Forelimb muscle (tissue), 1 donor: ENCODE measurements at regions not wholly inside any gene's neighbourhood (a gene's known extent, or its start where the extent isn't known, plus 50 kb on each side); places are given as distances from the start of the nearest gene placed in this dataset.
A peak's percentile ranks its signal among the peaks of the same experiment; 100 is the strongest.

Source experiments
- DNase-seq: peaks from one replicate; pipeline ENCODE4 v3.0.0-alpha.2; 2013; ENCODE audit warnings: low read depth

DNA sequence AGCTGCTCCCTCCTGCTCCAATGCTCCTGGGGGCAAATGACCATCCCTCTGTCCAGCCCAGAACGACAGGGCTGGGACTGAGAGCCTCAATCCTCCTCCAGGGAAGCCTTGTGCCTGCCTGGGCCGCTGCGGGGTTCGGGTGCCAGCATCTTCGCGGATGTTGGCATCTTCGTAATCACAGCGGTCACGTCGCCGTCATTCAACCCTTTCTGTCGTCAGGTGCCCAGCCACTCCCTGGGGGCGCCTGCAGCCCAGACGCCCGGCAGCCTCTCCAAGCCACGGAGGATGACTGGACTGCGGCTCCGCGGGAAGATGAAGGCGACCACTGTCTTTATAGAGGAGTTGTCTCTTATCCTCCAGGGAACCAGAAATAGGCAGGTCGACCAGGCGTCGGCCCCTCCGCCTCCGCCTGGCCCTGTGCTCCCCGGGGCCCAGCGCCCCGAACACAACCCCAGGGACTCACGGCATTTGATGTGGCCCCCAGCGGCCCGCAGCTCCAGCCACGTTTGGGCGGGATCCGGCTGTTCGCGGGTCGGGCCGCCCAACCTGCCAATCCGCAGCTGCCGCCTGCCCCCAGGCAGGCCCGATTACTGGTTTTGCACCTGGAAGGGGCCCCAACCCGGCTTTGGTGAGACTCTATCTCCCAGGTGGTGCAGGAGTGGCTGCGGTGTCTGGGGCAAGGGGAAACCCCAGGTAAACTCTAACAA, 113.9 kb downstream of the THNSL2 start:
- DNase-seq, result no peak

DNA sequence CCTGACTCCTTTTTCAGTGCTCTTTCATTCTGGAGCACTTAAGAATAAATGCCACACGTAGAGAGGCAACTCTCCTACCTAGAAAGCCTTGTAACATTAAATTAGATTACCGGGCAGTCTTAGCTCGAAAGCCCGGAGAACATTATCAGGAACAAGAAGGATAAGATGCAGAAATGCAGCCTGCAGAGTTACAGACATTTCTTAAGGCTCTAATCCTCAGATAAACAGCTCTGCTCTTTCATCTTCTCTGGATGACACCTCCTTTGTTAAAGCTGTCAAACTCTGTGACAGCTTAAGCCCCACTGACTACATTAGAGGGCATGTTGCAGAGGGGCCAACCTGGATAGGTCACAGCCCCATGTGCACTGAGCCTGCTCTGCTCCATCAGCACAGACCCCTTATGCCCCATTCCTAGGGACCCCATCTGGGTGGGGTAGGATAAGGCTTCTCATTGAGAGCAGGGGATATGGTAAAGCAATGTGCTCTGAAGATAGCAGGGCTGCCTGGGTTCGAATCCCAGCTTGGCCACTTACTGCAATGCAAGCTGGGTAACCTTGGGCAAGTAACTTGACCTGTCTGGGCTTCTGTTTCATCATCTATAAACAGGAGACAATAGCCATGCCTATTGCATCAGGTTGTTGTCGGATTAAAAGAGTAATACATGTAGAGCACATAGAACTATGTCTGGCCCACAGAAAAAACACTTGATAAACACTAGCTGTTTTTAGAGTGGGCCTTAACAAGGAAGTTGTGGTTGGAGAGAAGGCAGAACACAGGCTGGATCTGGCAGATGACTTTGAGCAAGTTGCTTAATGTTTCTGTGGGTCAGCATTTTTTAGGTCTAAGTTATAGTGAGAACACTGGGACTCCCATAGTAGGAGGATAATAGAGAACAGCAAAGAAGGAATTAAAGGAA, 111.4 kb downstream of the THNSL2 start:
- DNase-seq, result no peak

DNA sequence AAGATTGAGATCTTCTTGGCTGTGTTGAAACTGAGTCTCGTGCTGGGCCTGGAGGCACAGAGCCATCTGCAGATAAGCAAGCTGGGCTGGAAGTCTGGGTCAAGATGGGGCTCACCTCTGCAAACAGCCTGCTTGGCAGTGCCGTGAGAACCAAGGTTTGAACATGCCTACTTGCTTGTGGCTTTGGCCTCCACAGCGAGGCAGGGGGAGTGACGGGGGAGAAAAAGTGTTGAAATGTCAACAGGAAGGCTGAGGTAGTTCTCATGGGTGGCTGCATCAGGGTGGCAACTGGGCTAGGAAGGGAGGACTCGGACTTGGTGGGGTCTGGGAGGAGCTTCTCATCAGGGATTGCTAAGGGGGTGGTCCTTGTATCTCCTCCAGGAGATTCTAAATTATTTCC, 99.7 kb downstream of the THNSL2 start:
- DNase-seq, result no peak

DNA sequence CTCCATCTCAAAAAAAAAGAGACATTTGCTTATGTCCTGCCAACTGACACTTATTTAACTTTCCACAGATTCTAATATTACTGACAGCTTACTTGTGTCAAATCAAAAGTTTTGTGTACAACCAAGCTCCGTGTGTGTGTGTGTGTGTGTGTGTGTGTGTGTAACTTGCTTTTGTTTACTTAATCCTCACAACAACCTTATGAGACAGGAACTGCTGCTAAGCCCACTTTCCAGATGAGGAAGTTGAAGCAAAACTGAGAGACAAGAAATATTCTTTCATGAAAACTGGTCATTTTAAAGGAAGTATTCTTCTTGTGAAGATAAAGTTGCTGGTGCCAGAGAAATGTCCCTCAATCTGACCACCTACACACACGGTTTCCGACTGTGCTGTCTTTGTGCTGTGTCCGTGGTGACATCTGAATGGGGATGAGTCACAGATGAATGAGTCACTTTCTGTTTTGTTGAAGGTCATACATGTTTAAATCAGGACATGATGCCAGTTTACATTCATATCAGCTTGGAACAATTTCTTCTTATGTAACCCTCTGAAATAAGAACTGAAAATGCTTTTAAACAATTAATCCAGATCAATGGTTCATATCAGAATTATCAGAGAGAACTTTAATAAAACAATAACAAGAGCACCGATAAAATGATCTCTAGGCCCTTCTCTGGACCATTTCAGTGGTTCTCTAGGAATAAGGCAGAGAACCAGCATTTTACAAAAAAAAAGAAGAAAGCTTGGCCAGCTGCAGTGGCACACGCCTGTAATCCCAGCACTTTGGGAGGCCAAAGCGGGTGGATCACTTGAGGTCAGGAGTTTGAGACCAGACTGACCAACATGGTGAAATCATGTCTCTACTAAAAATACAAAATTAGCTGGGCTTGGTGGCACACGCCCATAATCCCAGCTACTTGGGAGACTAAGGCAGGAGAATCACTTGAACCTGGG, 95.5 kb downstream of the THNSL2 start:
- no peak for DNase-seq

DNA sequence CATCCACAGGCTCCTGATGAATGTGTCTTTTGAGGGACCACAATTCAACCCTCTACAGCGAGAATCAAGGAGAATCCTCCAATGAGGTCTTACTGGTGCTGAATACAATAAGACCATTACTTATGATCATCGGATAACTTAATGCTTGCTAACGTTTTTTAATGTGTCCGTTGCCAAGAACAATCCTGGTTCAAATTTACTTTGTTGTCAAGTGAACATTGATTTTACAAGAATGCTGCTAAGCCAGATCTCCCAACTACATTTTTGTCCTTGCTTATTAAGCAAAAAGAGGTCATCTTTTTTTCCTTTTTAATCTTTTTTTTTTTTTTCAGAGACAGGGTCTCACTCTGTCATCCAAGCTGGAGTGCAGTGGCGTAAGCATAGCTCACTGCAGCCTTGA, 93.7 kb downstream of the THNSL2 start:
- no peak for DNase-seq

DNA sequence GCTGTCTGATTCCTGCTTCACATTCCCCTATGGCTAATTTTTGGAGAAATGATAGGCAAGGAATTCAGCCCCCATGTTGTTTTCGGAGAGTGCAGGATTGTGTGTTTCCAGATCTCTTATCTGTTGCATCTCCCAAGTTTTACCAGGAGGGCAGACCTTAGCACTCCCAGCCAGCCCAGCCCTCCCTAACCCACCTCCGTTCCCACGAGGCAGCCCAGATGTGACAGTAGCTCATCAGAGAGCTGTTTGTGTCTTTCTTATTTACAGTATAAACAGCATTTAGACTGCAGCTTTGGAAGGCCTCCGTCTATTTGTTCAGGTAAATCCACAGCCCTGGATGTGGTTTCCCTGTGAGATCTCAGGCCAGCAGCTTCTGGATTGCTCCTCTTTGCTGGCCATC, 91.6 kb downstream of the THNSL2 start:
- DNase-seq, result no peak

DNA sequence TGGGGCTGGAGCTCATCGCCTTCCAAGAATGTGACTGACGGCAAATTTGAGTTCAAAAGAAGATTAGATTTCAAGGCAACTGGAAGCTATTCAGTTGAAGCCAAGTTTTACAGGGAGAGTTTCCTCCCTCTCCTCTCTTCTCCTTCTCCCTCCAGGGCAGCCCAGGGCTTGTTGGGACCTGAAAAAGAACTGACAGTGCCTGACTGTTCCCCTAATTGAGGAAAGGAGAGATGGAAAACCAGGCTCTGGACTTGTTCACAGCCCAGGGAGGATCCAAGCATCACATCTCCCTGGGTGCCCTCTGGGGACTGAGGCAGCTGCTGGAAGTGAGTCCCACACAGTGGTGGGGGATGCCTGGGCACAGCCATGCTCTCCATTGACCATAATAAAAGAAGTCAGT, 88.1 kb downstream of the THNSL2 start:
- no peak for DNase-seq

DNA sequence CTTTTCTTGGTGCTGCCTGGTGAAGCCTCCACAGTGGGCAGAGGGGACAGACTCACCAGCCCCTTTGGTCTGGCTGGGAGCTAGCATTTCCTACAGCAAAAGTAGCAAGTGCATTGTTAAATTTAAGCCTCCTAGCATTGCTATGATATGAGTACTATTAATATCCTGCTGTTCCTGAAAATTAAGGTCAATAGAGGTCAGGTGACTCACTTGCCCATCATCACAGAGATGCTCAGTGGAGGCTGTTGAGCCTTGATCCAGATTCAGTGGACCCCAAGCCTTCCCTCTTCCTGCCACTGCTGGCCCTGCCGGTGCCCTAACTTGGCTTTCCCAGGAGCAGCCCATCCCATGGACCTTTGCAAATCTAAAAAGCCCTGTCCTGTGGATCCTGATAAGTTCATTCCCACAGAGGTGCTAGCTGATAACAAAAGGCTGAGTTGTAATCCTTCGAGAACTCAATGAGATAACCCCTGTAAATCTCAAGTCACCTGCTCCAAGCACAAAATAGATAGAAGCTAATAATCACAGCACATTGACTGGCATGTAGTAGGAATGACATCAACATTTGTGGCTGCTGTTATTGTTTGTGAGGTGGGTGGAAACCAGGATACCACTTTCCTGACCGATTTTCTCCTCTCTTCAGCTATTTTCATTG, 84.4 kb downstream of the THNSL2 start:
- no peak for DNase-seq

DNA sequence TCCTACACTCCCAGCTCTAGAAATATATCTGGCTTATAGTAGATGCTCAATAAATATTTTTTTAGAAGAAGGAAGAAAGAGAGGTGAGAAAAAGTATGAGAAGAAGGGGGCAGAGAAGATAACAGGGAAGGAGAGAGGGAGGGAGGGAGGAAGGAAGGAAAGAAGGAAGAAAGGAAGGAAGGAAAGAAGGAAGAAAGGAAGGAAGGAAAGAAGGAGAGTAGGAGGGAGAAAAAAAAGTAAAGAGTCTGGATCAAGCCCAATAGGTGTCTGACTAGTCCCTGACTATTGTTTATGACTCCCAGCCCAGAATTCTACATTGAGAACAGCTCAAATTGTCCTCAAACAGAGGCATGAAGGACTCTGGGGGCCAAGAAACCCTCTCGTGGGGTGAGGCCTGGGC, 83.9 kb downstream of the THNSL2 start:
- DNase-seq, result no peak

DNA sequence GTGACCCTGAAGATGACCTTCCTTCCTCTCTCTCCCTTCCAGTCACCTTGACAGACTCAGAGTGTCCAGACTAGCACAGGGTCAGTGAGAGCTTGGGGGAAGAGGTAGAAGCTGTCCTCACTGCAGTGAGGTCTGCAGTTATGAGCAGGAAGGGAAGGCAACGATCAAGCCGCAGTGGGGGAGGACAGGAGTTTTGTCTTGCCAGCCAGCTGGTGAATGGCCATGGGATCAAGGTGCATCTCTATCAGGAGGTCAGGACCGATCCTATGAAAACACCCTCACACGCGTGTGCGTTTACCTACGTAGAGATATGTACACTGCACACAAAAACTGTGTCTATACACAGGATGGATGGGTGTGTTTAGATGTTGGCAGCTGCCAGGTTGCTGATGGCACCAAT, 83.2 kb downstream of the THNSL2 start:
- DNase-seq, result no peak

DNA sequence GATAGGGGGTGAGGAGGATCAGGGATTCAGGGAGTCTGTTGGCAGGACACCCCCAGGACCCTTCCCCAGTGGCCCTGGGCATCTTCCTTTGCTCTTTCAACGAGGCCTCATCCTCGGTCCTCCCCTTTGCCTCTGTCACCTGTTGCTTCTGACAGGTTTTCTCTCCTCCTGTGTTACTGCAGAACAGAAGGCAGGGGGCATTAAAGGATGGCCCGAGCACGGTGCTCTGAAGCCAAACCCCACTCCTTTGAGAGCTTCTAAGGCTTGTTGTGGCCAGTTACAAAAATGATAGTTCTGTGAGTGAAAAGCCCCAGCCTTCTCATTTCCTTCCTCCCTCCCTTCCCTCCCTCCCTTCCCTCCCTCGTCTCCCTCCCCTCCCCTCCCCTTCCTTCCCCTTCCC, 82.5 kb downstream of the THNSL2 start:
- DNase-seq, result no peak

DNA sequence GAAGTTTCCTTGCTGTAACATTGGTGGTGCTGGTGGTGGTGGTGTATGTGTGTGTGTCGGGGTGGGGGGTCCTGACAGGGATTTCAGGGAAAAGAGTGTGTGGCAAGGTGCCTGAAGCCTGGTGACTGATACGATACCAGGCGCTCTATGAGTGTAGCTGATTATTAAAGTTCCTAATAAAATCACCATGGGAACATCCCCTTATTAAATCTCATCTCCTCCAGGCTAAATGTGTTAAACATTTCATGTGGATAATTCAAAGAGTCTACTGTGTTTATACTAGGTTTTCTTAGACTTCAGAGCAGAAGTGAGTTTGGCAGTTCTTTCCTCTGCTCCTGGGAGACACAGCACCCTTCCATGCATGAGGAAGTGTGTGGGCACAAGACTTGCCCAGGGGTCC, 82.0 kb downstream of the THNSL2 start:
- no peak for DNase-seq

DNA sequence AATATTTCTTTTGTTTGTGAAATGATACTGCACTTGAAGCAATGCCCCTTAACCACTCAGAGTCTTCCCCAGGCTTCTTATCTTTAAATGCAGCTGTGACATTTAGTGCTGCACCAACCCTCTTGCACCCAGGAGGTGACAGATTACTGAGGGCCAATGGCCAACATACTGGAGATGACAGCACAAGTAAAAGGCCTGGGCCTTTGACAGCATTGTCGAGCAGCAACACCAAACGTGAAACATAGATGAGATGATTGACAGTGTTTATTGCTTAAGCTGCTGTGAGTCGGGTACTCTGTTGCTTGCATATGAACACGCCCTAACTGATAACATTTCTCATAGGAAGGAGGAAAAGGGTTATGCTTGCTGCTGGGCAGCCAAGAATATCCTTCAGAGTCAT, 80.3 kb downstream of the THNSL2 start:
- DNase-seq, result no peak

DNA sequence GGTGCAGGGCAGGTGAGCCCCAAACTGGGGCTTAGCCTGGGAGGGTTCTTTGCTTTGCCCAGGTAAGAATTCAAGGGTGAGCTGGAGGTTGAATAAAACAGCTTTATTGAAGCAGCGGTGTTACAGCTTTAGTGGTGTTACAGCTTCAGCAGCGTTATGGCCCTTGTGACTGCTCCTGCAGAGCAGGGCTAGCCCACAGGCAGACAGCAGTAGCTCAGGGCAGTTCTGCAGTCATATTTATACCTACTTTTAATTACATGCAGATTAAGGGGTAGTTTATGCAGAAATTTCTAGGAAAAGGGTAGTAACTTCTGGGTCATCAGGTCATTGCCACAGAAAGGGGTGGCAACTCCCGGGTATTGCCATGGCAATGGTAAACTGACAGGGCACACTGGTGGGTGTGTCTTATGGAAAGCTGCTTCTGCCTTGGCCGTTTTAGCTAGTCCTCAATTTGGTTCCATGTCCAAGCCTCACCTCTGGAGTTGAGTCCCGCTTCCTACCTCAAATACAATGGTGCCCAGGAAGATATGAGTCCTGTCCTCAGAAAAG, 78.2 kb downstream of the THNSL2 start:
- no peak for DNase-seq

DNA sequence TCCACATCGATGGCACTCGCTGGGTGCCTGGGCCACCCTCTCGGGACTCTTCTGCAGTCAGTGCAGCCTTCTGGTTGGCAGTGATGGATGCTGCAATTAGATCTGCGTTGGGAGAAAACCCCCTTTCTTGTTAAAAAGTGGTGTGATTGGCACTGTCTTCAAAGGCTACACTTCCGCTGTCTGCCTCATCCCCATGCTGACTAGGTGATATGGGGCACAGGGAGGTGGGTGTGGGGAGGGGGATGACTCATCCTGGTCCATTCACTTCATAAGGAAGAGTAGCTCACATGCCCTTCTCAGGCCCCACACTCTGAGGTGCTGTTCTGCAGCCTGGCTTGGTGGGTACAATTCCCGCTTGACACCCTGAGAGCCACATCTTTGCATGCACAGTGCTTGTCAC, 77.4 kb downstream of the THNSL2 start:
- no peak for DNase-seq

DNA sequence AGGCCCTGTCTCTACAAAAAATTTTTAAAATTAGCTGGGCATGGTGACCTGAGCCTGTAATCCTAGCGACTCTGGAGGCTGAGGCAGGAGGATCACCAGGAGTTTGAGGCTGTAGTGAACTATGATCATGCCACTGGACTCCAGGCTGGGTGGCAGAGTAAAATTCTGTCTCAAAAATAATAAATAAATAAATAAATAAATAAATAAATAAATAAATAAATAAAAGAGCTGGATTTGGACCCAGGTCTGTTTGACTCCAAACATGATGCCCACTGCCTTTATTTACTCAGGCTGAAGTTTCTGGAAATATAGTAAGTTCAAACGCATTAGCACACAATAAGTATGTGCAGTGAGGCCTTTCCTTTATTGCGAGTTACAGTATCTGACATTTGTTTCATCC, 75.0 kb downstream of the THNSL2 start:
- no peak for DNase-seq

DNA sequence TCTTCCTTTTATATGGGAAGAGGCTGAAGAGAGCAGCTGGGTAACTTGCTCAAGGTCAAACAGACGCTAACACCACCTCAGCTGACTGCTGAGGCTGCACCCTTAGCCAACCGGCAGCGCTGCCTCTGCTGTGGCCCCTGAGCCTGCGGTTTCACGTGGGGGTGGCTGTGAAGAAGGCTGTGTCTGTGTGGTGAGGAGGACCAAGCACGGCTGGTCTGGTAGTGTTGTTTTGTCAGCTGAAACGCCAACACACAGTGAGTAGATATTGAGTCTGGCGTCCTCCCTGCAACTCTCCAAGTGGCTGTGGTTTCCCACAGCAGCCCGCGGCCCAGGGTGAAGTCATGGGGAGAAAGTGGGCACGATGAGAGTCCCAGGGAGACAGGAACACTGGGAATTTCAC, 69.6 kb downstream of the THNSL2 start:
- no peak for DNase-seq

DNA sequence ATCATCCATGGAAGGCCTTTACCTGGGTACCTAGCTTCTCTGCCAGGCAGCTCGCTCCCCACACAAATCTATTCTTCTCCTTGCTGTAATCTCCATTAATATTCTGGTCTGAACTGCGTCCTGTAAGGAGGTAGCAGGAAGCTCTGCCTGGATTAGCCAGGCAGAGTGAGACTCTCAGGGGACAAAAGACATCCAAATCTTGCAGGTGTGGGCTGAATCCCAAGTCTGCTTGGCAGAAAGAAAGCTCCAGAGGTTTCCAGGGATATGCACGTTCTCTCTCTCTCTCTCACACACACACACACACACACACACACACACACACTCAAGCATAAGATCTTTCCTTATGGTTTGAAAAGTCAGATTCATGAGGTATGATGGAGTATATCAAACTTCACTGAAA, 66.5 kb downstream of the THNSL2 start:
- DNase-seq, result peak; percentile 5
